GM21367 (cell line): ENCODE measurements at regions not wholly inside any gene's neighbourhood (a gene's known extent, or its start where the extent isn't known, plus 50 kb on each side); places are given as distances from the start of the nearest gene placed in this dataset.

Experiments used
- ATAC-seq: cut with Tn5 transposase; IDR thresholded peaks from one replicate; pipeline ENCODE4 v1.9.1; 2021; ENCODE audit not compliant: unreplicated experiment

DNA sequence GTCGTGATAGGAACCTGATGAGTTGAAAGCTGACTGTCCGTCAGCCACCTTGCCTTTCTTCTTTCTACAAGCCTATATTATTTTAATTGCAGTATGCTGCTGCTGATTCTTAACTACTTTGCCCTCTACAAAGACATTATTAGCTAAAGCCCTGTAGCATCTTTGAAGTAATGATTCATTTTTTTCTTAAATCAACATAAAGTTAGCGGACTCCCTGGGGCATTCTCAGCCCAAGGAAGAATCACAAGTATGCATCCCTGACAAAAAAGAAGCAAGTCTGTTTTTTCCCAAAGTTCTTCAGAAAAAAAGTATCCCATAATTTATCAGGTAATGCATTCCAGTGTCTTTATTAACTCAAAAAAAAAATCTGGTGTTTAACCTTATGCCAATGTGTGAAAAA lies 69.5 kb upstream of the TAS2R1 start:
- ATAC-seq, result no peak

DNA sequence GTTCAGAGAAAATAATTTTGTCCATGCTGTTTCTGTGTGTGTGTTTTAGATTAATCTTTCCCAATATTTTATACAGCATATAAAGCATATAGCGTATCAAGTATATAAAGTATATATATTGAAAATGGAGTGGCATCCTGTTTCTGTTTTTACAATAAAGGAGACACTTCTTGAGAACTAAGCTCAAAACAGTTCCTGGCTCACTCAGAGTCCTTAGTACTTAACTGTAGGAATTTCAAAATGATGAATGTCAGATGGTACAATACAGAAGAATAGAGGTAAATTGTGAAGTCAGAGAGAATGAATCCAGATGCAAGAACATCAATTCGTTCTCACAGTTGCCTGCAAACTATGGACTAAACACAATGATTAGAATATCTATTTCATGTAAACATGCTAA lies 68.7 kb upstream of the TAS2R1 start:
- ATAC-seq, result no peak

DNA sequence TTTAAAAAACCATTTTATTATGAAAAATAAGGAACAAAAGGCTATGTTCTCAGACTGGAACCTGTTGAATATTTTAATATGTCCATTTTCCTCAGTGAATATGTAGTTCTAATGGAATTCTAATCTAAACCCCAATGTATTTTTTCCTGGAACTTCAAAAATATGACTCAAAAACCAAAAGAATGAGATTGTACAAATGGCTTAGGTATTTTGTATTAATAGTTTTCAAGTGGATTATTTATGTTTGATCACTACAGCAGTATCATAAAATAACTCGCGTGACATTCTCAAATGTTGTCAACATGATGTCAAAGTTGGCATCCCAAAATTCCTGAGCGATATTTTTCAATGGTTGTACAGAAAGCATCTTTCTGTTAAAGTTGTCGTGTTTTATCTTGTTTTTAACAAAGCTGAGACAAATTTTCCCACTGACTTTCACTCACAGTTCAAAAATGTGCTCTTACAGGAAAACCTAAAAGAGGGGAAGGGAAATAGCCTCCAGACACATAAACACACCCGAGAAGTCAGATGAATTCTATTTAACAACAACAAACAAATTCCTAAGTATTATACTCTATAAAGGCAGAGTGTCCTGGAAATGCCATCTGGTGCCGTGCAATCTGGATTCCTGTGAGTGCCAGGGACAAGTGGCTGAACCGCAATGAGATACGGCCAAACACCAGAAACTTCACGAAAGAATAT lies 68.1 kb upstream of the TAS2R1 start:
- ATAC-seq, result no peak

DNA sequence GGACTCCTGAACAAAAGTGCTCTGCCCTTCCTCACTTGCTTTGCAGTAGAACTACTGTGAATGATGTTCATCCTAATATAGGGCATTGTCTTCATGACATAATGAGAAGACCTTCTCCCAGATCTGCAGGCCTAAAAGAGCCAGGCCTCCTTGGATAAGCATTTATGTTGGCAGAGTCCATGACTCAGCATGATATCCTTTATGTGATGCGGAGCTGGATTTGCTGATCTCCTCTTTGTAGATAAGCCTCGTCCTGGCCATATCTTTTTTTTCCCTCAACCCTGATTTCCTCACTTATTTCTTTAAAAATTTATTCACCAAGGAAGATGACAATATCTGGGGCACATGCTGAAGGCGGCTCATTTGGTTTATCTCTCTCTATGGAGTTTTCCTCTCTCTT lies 62.4 kb upstream of the TAS2R1 start:
- ATAC-seq, result no peak

DNA sequence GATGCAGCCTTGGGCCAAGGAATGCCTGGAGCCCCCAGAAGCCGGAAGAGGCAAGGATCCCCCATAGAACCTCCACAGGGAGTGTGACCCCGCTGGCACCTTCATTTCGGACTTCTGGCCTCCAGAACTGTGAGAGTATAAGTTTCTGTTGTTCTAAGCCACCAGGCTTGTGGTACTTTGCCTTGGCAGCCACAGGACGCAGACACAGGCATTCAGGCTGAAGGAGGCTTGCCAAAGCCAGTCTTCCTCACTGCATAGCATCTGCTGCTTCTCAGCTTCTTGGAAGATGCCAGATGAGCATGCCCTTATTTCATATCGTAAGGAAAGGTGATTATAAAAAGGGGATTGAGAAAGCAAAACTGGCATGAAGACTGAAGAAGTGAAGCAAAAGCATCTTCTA lies 61.1 kb upstream of the TAS2R1 start:
- no peak for ATAC-seq

DNA sequence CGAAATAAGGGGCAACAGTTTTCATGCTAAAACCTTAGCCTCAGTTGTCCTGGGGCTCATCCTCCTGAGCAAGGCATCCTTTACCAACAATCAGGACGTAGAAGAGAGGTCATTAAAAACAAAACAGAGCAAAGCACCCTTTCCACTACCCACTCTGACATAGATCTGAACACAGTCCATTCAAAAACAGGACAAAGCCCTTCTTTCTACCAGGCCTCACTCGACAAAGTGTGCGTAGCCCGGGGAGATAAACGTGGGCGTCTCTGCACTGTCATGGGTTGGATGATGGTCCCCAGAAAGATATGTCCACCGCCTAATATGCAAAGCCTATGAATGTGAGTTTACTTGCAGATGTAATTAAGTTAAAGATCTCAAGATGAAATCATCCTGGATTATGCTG lies 60.6 kb upstream of the TAS2R1 start:
- no peak for ATAC-seq

DNA sequence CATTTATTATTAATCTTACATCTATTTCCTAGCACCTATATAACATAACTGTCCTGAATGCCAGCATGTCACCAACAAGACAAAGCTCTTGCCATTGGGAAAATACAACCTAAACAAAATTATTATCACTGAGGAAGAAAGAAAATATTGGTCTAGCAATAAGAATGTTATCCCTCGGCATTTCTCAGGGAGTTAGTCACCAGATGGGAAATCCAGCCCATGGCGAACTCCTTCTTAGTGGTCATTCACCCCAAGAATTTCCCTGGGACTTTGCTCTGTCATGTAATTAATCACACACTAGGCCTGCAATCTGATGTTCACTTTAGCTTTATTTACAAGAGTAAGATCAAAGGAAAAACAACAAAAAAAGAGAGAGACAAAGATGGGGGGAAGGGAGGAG lies 56.1 kb upstream of the TAS2R1 start:
- no peak for ATAC-seq

DNA sequence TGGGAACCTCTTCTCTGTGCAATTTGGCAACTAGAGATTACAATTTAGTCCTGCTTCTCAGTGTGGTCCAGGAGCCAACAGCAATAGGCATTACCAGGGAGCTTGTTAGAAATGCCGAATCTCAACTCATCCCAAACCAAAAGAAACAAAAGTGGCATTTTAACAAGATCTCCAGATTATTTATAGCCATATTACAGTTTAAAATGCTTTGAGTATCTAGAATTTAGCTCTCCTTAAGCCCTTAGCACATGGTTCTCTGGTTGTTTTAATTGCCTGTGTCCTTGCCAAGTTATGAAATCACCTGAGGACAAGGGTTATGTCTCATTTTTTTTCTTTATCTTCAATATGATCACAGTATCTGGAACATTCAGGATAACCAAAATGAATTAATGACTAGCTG lies 51.6 kb upstream of the TAS2R1 start:
- no peak for ATAC-seq
